Neural crest cell (in vitro differentiated cells): ENCODE measurements at regions not wholly inside any gene's neighbourhood (a gene's known extent, or its start where the extent isn't known, plus 50 kb on each side); places are given as distances from the start of the nearest gene placed in this dataset.

Experiments
- DNase-seq: peaks from one replicate; pipeline ENCODE4 v3.0.0; 2021; ENCODE audit warnings: low read depth, mixed read lengths, low spot score
- H3K27ac Mint-ChIP-seq: one replicate; pipeline ENCODE4 v1.8.0; 2021; ENCODE audit warnings: mild to moderate bottlenecking, mixed read lengths; ENCODE audit not compliant: unreplicated experiment
- H3K27me3 Mint-ChIP-seq: 2 replicates; pipeline ENCODE4 v1.8.0; 2021; ENCODE audit warnings: low read depth, mild to moderate bottlenecking, mixed read lengths
- H3K36me3 Mint-ChIP-seq: 2 replicates; pipeline ENCODE4 v1.8.0; 2021; ENCODE audit warnings: low read depth, mild to moderate bottlenecking, mixed read lengths
- H3K4me1 Mint-ChIP-seq: 2 replicates; pipeline ENCODE4 v1.8.0; 2021; ENCODE audit warnings: mixed read lengths
- H3K4me3 Mint-ChIP-seq: one replicate; pipeline ENCODE4 v1.8.0; 2021; ENCODE audit warnings: mild to moderate bottlenecking, mixed read lengths
- H3K9me3 Mint-ChIP-seq: 2 replicates; pipeline ENCODE4 v1.8.0; 2021; ENCODE audit warnings: mixed read lengths
- CTCF ChIP-seq: fragments of 200-600 bp; sonication (generic); conservative IDR thresholded peaks from 2 replicates; pipeline ENCODE4 v1.5.0; 2021; ENCODE audit warnings: antibody characterized with exemption, mild to moderate bottlenecking

- no peaks in the 10 kb centered on the region for H3K4me1 Mint-ChIP-seq
- no peaks in the 10 kb centered on the region for H3K36me3 Mint-ChIP-seq
- H3K4me3 Mint-ChIP-seq = no peak overlapping the region
- no peak for DNase-seq
- TF ChIP-seq CTCF = no peak
- H3K27me3 Mint-ChIP-seq = no peaks in the 10 kb centered on the region
- H3K9me3 Mint-ChIP-seq = peaks cover 14% of the 10 kb centered on the region
- no peak overlapping the region for H3K27ac Mint-ChIP-seq
Observed at GRCh38 chrX:77167993-77168392, 279.2 kb upstream of the FGF16 start.

GRCh38 chrX:77174680-77175519, 272.3 kb upstream of the FGF16 start:
- Mint-ChIP-seq H3K27ac (no peak overlapping the region), H3K9me3 (peaks cover 11% of the 10 kb centered on the region), H3K27me3 (no peaks in the 10 kb centered on the region), H3K36me3 (no peaks in the 10 kb centered on the region), H3K4me1 (peaks cover 5% of the 10 kb centered on the region), H3K4me3 (no peak overlapping the region)
- DNase-seq = no peak
- no peak for TF ChIP-seq CTCF

GRCh38 chrX:77200663-77201062, 246.5 kb upstream of the FGF16 start:
- H3K27ac Mint-ChIP-seq = no peak overlapping the region
- DNase-seq = no peak
- H3K4me1 Mint-ChIP-seq = no peaks in the 10 kb centered on the region
- H3K36me3 Mint-ChIP-seq = peaks cover 2% of the 10 kb centered on the region
- no peak overlapping the region for H3K4me3 Mint-ChIP-seq
- peaks cover 15% of the 10 kb centered on the region for H3K9me3 Mint-ChIP-seq
- TF ChIP-seq CTCF = no peak
- H3K27me3 Mint-ChIP-seq = no peaks in the 10 kb centered on the region

GRCh38 chrX:77223046-77223445, 224.1 kb upstream of the FGF16 start:
- Mint-ChIP-seq H3K27me3 (peaks cover 2% of the 10 kb centered on the region), H3K36me3 (no peaks in the 10 kb centered on the region), H3K9me3 (peaks cover 31% of the 10 kb centered on the region), H3K27ac (no peak overlapping the region), H3K4me3 (no peak overlapping the region), H3K4me1 (no peaks in the 10 kb centered on the region)
- DNase-seq = no peak
- TF ChIP-seq CTCF = no peak

- peaks cover 30% of the 10 kb centered on the region for H3K9me3 Mint-ChIP-seq
Observed at GRCh38 chrX:77264490-77264889, 182.7 kb upstream of the FGF16 start.

More at GRCh38 chrX:77264490-77264889, 182.7 kb upstream of the FGF16 start:
- Mint-ChIP-seq H3K27me3 (no peaks in the 10 kb centered on the region), H3K4me1 (no peaks in the 10 kb centered on the region), H3K36me3 (peaks cover 21% of the 10 kb centered on the region), H3K27ac (no peak overlapping the region), H3K4me3 (no peak overlapping the region)
- TF ChIP-seq CTCF = no peak
- DNase-seq = no peak
